Panc1 (cell line): ENCODE measurements at regions not wholly inside any gene's neighbourhood (a gene's known extent, or its start where the extent isn't known, plus 50 kb on each side); places are given as distances from the start of the nearest gene placed in this dataset.

ENCODE experiments used
- ATAC-seq: fragments of 200-7000 bp; cut with Tn5 transposase; 2 replicates; pipeline ENCODE4 v1.9.1; 2020; ENCODE audit warnings: mild to moderate bottlenecking, moderate library complexity
- BruUV-seq: library from RNA; stranded (reverse); fragments of 400-500 nt; replicated peaks from 2 replicates; lab custom pipeline; 2021; lab: Mats Ljungman, UMichigan
- CTCF ChIA-PET: fragments of 300-600 bp; sonication (Branson Sonifier 250); formaldehyde crosslinking; loops from one replicate; lab custom pipeline; 2022; ENCODE audit warnings: antibody characterized with exemption; lab: Charles Lee
- POLR2A ChIA-PET: fragments of 300-600 bp; sonication (Branson Sonifier 250); formaldehyde crosslinking; loops from one replicate; lab custom pipeline; 2022; ENCODE audit warnings: antibody characterized with exemption; lab: Charles Lee
- DNase-seq: peaks from one replicate; pipeline ENCODE4 v3.0.0-alpha.2; 2010; ENCODE audit warnings: low read depth, low spot score
- H3K27ac ChIP-seq: 2 replicates; pipeline ENCODE4 v1.5.1; 2011; ENCODE audit warnings: mild to moderate bottlenecking, low read length, inconsistent platforms
- H3K27me3 ChIP-seq: fragments of 200-500 bp; sonication (Bioruptor generic); 2 replicates; pipeline ENCODE4 v1.6.0; 2014; ENCODE audit warnings: low read length, inconsistent platforms; ENCODE audit not compliant: control insufficient read depth, insufficient read depth
- H3K36me3 ChIP-seq: fragments of 200-500 bp; sonication (Bioruptor generic); 2 replicates; pipeline ENCODE4 v1.5.1; 2014; ENCODE audit warnings: inconsistent platforms, mild to moderate bottlenecking, low read length, moderate library complexity; ENCODE audit not compliant: control insufficient read depth, insufficient read depth
- H3K4me1 ChIP-seq: 2 replicates; pipeline ENCODE4 v1.5.1; 2011; ENCODE audit warnings: inconsistent platforms, mild to moderate bottlenecking, low read length, moderate library complexity; ENCODE audit not compliant: control insufficient read depth, insufficient read depth
- H3K4me3 ChIP-seq, 2 experiments: 2 replicates each; pipeline ENCODE4 v1.5.1; 2011 to 2012; ENCODE audit warnings: low read depth in 2 of 2, low read length in 2 of 2, mild to moderate bottlenecking in 2 of 2, inconsistent platforms in 1 of 2, moderate library complexity in 1 of 2
- H3K9me3 ChIP-seq: fragments of 200-500 bp; sonication (Bioruptor generic); 2 replicates; pipeline ENCODE4 v1.5.1; 2014; ENCODE audit warnings: low read depth, mild to moderate bottlenecking, inconsistent platforms, low read length, moderate library complexity; ENCODE audit not compliant: control insufficient read depth, insufficient read depth
- POLR2AphosphoS5 ChIP-seq: IDR thresholded peaks from 2 replicates; pipeline ENCODE4 v1.6.1; 2012; ENCODE audit warnings: mild to moderate bottlenecking, low read depth, low read length, moderate library complexity
- SIN3A ChIP-seq: IDR thresholded peaks from 2 replicates; pipeline ENCODE4 v1.6.1; 2012; ENCODE audit warnings: low read depth, mild to moderate bottlenecking, low read length, moderate library complexity, borderline replicate concordance; ENCODE audit not compliant: insufficient read depth
- TCF7L2 ChIP-seq: IDR thresholded peaks from 2 replicates; pipeline ENCODE4 v1.6.1; 2011; ENCODE audit warnings: mild to moderate bottlenecking, low read depth, low read length, inconsistent platforms
- in situ Hi-C: cut with HindIII; loops from 2 replicates; pipeline ENCODE4 v1.10.0; 2016; ENCODE audit warnings: low sequenced_read_pairs, low pct_unique_long_range_greater_than_20kb
- intact Hi-C: fragments of 100-400 bp; cut with micrococcal nuclease; formaldehyde crosslinking; loops from one replicate; pipeline ENCODE4 v1.10.0; 2022; ENCODE audit not compliant: unreplicated experiment
- TF ChIP-seq, protein P1 (sequence below), 2 experiments: IDR thresholded peaks; 2 replicates each; pipeline ENCODE4 v1.6.1; 2011 to 2012; ENCODE audit warnings: low read depth in 2 of 2, control low read depth in 1 of 2, low read length in 1 of 2, mild to moderate bottlenecking in 1 of 2, moderate library complexity in 1 of 2; ENCODE audit not compliant: insufficient read depth in 1 of 2
- TF ChIP-seq, protein P2 (sequence below): fragments of 450-650 bp; IDR thresholded peaks from 2 replicates; pipeline ENCODE4 v1.5.1; 2017; ENCODE audit warnings: mild to moderate bottlenecking

- ATAC-seq (no peak), DNase-seq (no peak)
- ChIA-PET CTCF (no interaction called here), POLR2A (no interaction called here)
- H3K9me3 ChIP-seq: no peaks in the 10 kb centered on the region
- H3K4me3 ChIP-seq: no peak overlapping the region
- no peak for TF ChIP-seq TCF7L2
- TF ChIP-seq, protein P1, sequence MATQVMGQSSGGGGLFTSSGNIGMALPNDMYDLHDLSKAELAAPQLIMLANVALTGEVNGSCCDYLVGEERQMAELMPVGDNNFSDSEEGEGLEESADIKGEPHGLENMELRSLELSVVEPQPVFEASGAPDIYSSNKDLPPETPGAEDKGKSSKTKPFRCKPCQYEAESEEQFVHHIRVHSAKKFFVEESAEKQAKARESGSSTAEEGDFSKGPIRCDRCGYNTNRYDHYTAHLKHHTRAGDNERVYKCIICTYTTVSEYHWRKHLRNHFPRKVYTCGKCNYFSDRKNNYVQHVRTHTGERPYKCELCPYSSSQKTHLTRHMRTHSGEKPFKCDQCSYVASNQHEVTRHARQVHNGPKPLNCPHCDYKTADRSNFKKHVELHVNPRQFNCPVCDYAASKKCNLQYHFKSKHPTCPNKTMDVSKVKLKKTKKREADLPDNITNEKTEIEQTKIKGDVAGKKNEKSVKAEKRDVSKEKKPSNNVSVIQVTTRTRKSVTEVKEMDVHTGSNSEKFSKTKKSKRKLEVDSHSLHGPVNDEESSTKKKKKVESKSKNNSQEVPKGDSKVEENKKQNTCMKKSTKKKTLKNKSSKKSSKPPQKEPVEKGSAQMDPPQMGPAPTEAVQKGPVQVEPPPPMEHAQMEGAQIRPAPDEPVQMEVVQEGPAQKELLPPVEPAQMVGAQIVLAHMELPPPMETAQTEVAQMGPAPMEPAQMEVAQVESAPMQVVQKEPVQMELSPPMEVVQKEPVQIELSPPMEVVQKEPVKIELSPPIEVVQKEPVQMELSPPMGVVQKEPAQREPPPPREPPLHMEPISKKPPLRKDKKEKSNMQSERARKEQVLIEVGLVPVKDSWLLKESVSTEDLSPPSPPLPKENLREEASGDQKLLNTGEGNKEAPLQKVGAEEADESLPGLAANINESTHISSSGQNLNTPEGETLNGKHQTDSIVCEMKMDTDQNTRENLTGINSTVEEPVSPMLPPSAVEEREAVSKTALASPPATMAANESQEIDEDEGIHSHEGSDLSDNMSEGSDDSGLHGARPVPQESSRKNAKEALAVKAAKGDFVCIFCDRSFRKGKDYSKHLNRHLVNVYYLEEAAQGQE (IDR thresholded peaks at IDR 0.05; ENCODE audit: insufficient read depth in 1 of 2, low read depth in 2 of 2, low read length in 1 of 2): no peak
- no peak for TF ChIP-seq POLR2AphosphoS5
- TF ChIP-seq, protein P2, sequence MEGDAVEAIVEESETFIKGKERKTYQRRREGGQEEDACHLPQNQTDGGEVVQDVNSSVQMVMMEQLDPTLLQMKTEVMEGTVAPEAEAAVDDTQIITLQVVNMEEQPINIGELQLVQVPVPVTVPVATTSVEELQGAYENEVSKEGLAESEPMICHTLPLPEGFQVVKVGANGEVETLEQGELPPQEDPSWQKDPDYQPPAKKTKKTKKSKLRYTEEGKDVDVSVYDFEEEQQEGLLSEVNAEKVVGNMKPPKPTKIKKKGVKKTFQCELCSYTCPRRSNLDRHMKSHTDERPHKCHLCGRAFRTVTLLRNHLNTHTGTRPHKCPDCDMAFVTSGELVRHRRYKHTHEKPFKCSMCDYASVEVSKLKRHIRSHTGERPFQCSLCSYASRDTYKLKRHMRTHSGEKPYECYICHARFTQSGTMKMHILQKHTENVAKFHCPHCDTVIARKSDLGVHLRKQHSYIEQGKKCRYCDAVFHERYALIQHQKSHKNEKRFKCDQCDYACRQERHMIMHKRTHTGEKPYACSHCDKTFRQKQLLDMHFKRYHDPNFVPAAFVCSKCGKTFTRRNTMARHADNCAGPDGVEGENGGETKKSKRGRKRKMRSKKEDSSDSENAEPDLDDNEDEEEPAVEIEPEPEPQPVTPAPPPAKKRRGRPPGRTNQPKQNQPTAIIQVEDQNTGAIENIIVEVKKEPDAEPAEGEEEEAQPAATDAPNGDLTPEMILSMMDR: no peak
- no TSS peak for BruUV-seq
- H3K4me1 ChIP-seq: no peaks in the 10 kb centered on the region
- no peaks in the 10 kb centered on the region for H3K27me3 ChIP-seq
- in situ Hi-C loops (no loop called here), intact Hi-C loops (no loop called here)
- H3K27ac ChIP-seq: no peak overlapping the region
- no peaks in the 10 kb centered on the region for H3K36me3 ChIP-seq
Measured at GRCh38 chr16:87066133-87067002, 250.8 kb downstream of the C16orf95 start.

GRCh38 chr16:87067003-87067556 is 250.1 kb downstream of the C16orf95 start:
- DNase-seq: no peak
- CTCF ChIA-PET: no interaction called here
- Histone ChIP-seq H3K36me3 (no peaks in the 10 kb centered on the region), H3K27me3 (no peaks in the 10 kb centered on the region), H3K4me3 (no peak overlapping the region), H3K27ac (no peak overlapping the region), H3K9me3 (no peaks in the 10 kb centered on the region), H3K4me1 (no peaks in the 10 kb centered on the region)
- no peak for ATAC-seq
- BruUV-seq: no TSS peak
- intact Hi-C loops: no loop called here
- TF ChIP-seq SIN3A: no peak
- TF ChIP-seq, protein P2: no peak
- no peak for TF ChIP-seq TCF7L2
- TF ChIP-seq, protein P1 (IDR thresholded peaks at IDR 0.05; ENCODE audit: insufficient read depth in 1 of 2, low read depth in 2 of 2, low read length in 1 of 2): no peak
- no peak for TF ChIP-seq POLR2AphosphoS5
- POLR2A ChIA-PET: no interaction called here
- in situ Hi-C loops: no loop called here
